ENCODE measurements at regions not wholly inside any gene's neighbourhood (a gene's known extent, or its start where the extent isn't known, plus 50 kb on each side); places are given as distances from the start of the nearest gene placed in this dataset.

DNA sequence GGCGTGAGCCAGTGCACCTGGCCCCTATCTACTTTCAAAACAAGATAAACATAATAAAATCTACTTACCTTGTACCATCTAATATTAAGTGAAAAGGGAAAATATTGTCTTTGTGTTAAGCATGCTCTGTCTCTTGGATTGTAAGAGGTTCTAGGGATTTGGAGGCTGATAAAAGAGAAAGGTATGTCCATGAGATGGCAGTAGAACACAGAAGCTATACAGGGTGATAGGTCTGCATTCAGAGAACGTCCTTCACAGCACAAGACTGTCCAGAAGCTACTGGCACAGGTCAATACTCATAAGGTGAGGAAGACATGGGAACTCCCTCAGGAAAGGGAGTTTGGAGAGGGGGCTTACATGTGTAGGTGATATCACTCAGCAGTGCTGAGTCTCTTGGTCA is 135.5 kb downstream of the TMEM47 start:
- Mint-ChIP-seq H3K27ac (no peak overlapping the region), H3K27me3 (ENCODE audit: low read depth) (no peaks in the 10 kb centered on the region), H3K4me3 (no peak overlapping the region), H3K36me3 (no peaks in the 10 kb centered on the region), H3K4me1 (peaks cover 3% of the 10 kb centered on the region; the same call in 1 of the 2 replicates), H3K9me3 (no peaks in the 10 kb centered on the region)
- no peak for DNase-seq (ENCODE audit: low spot score)
- CTCF ChIA-PET, result interaction anchor here (0.5 to 1.2 kb wide), 7 partner anchors 56 to 398 kb away, joined by 3 to 5 read pairs (median 3); no protein-coding TSS in a partner anchor
- TF ChIP-seq, protein P1, sequence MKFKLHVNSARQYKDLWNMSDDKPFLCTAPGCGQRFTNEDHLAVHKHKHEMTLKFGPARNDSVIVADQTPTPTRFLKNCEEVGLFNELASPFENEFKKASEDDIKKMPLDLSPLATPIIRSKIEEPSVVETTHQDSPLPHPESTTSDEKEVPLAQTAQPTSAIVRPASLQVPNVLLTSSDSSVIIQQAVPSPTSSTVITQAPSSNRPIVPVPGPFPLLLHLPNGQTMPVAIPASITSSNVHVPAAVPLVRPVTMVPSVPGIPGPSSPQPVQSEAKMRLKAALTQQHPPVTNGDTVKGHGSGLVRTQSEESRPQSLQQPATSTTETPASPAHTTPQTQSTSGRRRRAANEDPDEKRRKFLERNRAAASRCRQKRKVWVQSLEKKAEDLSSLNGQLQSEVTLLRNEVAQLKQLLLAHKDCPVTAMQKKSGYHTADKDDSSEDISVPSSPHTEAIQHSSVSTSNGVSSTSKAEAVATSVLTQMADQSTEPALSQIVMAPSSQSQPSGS (CRISPR knock-in tag; IDR thresholded peaks at IDR 0.05; ENCODE audit: borderline replicate concordance, low read depth), result no peak
- TF ChIP-seq JUN (CRISPR knock-in tag; IDR thresholded peaks at IDR 0.05) (no peak), ZNF263 (CRISPR knock-in tag; IDR thresholded peaks at IDR 0.05; ENCODE audit: low read depth) (no peak), ZNF396 (CRISPR knock-in tag; IDR thresholded peaks at IDR 0.05; ENCODE audit: borderline replicate concordance) (no peak), GABPB1 (CRISPR knock-in tag; IDR thresholded peaks at IDR 0.05) (no peak), TEAD1 (CRISPR knock-in tag; IDR thresholded peaks at IDR 0.05) (no peak), RELA (CRISPR knock-in tag; IDR thresholded peaks at IDR 0.05; ENCODE audit: borderline replicate concordance) (no peak), NFATC4 (CRISPR knock-in tag; IDR thresholded peaks at IDR 0.05) (no peak), TCF7 (CRISPR knock-in tag; IDR thresholded peaks at IDR 0.05; ENCODE audit: low read depth) (no peak)
- TF ChIP-seq, protein P2, sequence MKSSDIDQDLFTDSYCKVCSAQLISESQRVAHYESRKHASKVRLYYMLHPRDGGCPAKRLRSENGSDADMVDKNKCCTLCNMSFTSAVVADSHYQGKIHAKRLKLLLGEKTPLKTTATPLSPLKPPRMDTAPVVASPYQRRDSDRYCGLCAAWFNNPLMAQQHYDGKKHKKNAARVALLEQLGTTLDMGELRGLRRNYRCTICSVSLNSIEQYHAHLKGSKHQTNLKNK (CRISPR knock-in tag; IDR thresholded peaks at IDR 0.05), result no peak
- TF ChIP-seq, protein P3, sequence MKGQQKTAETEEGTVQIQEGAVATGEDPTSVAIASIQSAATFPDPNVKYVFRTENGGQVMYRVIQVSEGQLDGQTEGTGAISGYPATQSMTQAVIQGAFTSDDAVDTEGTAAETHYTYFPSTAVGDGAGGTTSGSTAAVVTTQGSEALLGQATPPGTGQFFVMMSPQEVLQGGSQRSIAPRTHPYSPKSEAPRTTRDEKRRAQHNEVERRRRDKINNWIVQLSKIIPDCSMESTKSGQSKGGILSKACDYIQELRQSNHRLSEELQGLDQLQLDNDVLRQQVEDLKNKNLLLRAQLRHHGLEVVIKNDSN (CRISPR knock-in tag; IDR thresholded peaks at IDR 0.05), result no peak
- TF ChIP-seq, protein P4, sequence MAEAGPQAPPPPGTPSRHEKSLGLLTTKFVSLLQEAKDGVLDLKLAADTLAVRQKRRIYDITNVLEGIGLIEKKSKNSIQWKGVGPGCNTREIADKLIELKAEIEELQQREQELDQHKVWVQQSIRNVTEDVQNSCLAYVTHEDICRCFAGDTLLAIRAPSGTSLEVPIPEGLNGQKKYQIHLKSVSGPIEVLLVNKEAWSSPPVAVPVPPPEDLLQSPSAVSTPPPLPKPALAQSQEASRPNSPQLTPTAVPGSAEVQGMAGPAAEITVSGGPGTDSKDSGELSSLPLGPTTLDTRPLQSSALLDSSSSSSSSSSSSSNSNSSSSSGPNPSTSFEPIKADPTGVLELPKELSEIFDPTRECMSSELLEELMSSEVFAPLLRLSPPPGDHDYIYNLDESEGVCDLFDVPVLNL (CRISPR knock-in tag; IDR thresholded peaks at IDR 0.05; ENCODE audit: borderline replicate concordance, low read depth), result no peak
- TF ChIP-seq, protein P5, sequence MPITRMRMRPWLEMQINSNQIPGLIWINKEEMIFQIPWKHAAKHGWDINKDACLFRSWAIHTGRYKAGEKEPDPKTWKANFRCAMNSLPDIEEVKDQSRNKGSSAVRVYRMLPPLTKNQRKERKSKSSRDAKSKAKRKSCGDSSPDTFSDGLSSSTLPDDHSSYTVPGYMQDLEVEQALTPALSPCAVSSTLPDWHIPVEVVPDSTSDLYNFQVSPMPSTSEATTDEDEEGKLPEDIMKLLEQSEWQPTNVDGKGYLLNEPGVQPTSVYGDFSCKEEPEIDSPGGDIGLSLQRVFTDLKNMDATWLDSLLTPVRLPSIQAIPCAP (CRISPR knock-in tag; IDR thresholded peaks at IDR 0.05), result no peak
- TF ChIP-seq, protein P6, sequence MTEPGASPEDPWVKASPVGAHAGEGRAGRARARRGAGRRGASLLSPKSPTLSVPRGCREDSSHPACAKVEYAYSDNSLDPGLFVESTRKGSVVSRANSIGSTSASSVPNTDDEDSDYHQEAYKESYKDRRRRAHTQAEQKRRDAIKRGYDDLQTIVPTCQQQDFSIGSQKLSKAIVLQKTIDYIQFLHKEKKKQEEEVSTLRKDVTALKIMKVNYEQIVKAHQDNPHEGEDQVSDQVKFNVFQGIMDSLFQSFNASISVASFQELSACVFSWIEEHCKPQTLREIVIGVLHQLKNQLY (CRISPR knock-in tag; IDR thresholded peaks at IDR 0.05), result no peak
- TF ChIP-seq, protein P7, sequence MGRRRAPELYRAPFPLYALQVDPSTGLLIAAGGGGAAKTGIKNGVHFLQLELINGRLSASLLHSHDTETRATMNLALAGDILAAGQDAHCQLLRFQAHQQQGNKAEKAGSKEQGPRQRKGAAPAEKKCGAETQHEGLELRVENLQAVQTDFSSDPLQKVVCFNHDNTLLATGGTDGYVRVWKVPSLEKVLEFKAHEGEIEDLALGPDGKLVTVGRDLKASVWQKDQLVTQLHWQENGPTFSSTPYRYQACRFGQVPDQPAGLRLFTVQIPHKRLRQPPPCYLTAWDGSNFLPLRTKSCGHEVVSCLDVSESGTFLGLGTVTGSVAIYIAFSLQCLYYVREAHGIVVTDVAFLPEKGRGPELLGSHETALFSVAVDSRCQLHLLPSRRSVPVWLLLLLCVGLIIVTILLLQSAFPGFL (CRISPR knock-in tag; IDR thresholded peaks at IDR 0.05; ENCODE audit: borderline replicate concordance), result no peak
- TF ChIP-seq, protein P8, sequence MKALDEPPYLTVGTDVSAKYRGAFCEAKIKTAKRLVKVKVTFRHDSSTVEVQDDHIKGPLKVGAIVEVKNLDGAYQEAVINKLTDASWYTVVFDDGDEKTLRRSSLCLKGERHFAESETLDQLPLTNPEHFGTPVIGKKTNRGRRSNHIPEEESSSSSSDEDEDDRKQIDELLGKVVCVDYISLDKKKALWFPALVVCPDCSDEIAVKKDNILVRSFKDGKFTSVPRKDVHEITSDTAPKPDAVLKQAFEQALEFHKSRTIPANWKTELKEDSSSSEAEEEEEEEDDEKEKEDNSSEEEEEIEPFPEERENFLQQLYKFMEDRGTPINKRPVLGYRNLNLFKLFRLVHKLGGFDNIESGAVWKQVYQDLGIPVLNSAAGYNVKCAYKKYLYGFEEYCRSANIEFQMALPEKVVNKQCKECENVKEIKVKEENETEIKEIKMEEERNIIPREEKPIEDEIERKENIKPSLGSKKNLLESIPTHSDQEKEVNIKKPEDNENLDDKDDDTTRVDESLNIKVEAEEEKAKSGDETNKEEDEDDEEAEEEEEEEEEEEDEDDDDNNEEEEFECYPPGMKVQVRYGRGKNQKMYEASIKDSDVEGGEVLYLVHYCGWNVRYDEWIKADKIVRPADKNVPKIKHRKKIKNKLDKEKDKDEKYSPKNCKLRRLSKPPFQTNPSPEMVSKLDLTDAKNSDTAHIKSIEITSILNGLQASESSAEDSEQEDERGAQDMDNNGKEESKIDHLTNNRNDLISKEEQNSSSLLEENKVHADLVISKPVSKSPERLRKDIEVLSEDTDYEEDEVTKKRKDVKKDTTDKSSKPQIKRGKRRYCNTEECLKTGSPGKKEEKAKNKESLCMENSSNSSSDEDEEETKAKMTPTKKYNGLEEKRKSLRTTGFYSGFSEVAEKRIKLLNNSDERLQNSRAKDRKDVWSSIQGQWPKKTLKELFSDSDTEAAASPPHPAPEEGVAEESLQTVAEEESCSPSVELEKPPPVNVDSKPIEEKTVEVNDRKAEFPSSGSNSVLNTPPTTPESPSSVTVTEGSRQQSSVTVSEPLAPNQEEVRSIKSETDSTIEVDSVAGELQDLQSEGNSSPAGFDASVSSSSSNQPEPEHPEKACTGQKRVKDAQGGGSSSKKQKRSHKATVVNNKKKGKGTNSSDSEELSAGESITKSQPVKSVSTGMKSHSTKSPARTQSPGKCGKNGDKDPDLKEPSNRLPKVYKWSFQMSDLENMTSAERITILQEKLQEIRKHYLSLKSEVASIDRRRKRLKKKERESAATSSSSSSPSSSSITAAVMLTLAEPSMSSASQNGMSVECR (CRISPR knock-in tag; IDR thresholded peaks at IDR 0.05; ENCODE audit: borderline replicate concordance), result no peak
- peak; percentile 92 for ATAC-seq
- POLR2A ChIA-PET, result no interaction called here

Data from WTC11 (cell line).